HG03103 (cell line): ENCODE measurements at regions not wholly inside any gene's neighbourhood (a gene's known extent, or its start where the extent isn't known, plus 50 kb on each side); places are given as distances from the start of the nearest gene placed in this dataset.

Source experiments
- ATAC-seq: cut with Tn5 transposase; IDR thresholded peaks from one replicate; pipeline ENCODE4 v1.9.1; 2021; ENCODE audit warnings: low read depth; ENCODE audit not compliant: unreplicated experiment

DNA sequence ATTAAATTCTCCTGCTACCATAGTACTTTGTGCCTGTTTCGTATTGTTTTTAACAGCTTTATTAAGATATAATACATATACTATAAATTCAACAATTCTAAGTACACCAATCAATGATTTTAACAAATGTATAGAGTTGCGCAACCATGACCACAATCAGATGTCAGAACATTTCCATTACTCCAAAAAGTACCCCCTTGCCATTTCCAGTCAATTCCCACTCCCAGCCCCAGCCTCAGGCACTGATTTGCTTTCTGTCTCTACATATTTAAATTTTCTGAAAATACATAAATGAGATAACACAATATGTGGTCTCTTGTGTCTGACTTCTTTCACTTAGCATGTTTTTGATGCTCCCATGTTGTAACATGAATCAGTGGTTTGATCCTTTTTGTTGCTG lies 193.9 kb downstream of the FIGN start:
- no peak for ATAC-seq

DNA sequence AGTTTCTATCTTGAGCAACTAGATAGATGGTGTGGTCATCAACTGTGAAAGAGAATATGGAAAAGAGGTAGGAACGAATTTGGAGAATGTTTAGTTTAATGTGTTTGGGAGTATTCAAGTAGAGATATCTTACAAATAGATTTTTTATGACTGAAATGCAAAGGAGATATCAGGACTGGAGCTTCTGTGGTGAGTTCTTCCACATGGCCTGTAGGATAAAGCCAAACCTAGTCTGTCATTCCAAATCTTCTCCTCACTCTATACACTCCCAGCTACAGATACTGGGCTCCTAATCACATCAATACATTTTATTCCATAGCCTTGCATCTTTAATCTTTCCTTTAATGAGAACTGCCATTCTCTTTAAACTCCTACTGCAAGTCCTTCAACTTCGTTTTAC lies 194.3 kb downstream of the FIGN start:
- ATAC-seq = no peak

DNA sequence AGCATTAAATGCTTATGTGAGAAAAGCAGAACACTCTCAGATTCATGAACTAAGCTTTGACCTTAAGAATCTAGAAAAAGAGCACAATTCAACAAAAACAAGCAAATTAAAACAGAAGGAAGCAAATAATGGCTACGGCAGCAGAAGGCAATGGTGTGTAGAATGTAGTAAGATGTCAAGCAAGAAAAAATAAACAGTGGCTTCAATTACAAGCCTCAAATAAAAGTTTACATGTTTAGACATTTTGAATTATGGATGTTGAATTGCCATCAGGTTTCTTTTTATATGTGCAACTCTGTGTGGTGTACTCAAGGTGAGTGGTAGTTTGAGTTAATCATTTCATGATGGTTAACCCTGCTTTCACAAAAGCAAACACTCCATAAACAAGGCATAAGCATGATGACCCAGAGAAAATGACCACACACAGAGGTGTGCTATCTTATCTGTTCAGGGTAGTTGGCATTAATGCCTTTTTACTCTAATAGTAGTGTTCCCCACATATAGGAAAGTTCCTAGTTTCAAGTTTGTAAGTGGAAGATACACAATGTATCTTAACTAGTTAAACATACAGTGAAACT lies 207.1 kb downstream of the FIGN start:
- ATAC-seq = no peak

DNA sequence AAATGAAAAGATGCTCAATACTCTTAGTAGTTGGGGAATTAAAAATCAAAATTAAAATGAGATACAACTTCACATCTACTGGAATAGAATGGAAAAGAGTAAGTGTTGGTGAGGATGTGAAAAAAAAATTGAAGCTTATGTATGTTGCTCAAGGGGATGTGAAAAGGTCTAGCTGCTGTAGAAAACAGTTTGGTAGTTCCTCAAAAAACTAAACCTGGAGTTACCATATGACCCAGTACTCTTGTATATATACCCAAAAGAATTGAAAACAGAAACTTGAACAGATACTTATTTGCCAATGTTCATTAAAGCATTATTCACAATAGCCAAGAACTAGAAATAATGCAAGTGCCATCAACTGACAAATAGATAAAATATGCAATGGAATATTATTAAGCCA lies 208.4 kb downstream of the FIGN start:
- no peak for ATAC-seq

DNA sequence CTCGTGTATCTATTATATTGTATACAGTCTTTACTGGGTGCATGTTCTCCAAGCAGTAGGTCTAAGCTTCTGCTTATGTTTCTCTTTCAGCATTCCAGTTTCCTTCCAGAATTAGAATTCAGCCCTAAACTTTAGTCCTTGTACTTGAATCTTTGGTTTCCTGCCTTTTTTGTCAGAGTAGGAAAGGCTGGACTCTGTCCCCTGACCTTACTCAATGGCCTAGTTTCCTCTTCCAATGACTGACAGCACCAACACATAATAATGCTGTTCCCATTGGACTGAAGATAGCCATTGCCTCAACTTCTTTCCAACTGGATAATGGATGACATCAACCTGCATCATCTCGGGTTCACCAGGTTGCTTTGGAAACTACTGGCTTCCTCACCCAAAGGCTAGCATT lies 217.0 kb downstream of the FIGN start:
- no peak for ATAC-seq

DNA sequence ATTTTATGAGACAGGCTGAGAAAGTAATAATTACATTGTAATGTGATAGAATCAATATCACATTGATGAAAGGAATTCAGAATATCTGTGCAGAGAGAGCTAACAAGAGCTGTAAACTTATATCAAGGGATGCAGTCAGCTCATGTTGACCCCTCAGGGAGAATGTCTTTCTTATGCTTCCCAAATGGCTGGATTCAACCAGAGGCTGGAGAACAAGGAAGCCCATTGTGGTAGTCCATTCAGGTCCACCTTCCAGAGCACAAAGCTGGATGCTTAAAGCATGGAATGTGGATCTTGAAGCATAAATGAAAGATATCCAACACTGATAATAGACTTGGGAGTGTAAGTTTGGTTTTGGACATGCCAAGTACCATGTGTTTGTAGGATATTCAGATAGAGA lies 220.0 kb downstream of the FIGN start:
- no peak for ATAC-seq

DNA sequence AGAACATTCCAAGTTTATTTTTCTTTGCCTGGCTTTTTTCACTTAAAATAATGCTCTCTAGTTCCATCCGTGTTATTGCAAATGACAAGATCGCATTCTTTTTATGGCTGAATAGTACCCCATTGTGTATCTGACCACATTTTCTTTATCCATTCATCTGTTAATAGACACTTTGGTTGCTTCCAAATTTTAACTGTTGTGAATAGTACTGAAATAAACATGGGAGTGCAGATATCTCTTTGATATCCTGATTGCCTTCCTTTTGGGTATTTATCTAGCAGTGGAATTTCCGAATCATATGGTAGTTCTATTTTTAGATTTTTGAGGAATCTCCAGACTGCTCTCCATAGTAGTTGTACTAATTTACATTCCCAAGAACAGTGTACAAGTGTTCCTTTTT lies 230.5 kb downstream of the FIGN start:
- no peak for ATAC-seq

DNA sequence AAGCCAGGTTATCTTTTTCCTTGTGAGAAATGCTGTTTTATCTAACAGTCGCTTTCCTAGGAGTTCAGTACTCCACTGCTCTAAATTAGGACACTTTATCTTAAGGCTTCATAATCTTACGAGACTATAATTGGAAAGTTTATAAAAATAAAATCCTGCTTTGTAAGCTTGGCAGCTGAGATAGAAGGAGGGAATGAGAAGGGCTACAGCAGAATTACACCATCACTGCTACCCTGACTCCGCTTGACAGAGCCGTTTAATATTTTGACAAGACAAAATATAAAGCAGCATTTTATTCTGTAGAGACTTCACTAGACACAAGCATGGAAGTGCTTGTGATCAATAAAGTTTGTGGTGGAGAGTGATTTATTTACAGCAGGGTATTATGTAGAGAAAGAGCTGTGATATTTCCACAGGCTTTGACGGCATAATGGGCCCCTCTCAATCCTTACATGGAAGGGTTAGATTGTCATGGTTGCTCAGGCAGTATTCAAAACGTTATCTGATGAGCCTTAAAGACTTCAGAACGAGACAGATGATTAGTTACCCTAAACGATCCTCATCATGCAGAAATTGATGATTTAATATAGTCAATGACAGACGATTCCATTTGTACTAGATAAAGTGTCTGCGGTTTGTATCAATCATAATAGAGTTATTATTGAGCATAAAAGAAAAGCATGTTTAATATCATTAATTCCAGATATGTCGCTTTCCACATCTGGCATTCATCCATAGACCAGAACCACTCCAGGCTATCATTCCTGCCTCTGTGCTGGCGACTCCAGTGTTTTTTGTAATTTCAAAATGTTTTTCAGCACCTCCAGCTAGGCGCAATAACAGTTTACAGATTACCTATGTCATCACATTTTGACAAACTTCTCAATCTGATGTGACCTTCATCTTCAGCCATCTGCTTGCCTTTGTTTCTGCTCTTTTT lies 242.2 kb downstream of the FIGN start:
- ATAC-seq = no peak

DNA sequence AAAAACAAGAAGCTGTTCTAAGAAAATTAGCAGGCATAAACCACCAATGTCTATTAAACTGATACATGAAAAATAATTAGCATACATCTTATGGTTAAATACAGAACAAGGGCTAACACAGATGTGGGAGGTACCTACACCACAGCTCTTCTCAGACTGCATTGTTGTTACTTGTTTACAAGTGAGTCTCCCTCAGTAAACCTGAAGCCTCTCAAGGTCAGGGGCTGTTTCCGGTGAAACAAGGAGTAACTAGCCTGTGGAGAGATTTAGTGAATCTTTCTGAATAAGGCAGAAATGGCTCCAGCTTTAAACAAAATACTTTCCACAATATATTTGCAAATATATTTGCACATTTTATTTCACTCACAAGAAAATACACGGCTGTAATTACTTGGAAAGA lies 244.0 kb downstream of the FIGN start:
- ATAC-seq = no peak

DNA sequence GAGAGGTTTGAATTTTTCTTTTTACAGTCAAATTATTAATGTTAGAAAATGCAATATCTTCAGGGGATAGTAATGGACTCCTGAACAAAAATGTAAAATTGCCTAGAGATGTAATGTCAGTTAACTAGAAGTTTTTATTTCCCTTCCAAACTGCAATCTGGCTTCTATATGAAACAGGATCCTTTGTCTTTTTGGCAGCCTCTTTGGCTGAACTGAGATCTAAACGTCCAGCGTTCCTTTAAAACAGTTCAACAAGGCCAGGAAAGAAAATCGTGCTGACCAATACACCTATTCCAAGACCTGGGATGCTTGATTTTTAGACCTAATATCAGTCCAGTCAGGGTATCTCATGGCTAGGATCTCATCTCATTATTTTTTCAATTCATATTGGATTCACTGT lies 245.5 kb downstream of the FIGN start:
- ATAC-seq = no peak

DNA sequence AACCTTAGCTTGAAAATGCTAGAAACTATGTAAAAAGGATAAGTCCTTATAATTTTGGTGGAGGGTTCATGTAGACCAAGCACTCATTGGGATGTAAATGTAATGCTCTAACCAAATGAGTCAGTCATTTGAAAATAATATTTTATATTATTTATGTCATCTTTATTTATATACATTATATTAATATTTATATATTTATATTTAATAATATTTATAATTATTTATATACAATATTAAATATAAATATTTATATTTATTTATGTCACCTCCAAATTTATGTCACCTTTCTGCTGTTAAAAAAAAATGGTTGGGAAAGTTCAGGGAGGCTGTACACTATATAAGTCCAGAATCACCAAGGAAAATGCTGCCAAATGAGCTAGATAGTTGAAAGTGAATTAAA lies 254.3 kb downstream of the FIGN start:
- ATAC-seq = no peak

DNA sequence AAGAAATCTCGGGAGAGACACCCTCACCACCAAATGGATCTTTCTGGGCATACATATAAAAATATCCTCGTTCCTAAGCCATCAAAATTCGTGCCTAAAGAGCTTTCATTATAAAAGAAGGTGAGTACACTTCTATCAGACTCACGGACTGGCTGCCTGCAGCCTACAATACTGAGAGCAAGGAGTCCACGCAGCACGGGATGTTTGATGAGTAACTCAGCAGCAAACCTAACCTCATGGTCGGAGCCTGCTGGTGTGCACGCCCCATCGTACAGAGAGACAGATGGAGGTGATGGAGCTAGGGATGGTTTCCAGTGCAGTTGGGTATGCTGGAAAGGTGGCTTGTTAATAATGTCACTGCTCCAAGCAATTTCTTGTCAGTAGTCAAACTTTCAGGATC lies 256.2 kb downstream of the FIGN start:
- ATAC-seq = no peak

DNA sequence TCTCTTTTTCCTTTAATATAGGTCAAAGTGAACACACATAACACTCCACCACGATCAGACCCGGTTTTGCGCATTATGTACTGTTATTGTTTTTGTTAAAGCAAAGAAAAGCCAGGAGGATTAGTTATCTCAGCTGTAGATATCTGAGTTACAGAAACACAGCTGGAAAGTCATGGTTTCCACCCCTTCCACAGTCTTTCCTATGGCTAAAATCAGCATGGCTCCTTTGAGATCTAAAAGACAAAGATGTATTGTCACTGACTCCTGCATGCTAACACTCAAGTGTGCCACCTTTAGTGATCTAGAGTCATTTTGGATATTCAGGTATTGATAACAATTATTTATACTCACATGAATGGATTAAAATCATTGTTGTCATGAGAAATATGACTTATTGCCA lies 260.0 kb downstream of the FIGN start:
- ATAC-seq = no peak

DNA sequence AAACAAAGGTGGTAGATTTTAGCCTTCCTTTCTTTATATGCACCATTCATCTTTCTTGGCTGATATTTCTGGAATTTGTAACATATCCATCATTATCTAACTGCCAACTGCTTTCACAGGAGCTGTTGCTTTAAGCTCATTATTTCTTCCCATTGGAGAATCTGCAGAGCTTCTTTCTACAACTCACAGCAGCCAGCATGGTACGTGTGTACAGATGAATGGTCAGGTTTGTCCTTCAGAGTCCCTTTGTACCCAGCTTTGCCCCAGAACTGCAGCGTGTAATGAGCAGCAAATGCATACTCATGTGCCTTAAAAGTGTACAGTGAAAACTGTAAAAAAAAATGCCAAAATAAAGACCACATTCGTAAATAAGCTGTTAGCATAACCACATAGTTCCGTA lies 260.9 kb downstream of the FIGN start:
- no peak for ATAC-seq

DNA sequence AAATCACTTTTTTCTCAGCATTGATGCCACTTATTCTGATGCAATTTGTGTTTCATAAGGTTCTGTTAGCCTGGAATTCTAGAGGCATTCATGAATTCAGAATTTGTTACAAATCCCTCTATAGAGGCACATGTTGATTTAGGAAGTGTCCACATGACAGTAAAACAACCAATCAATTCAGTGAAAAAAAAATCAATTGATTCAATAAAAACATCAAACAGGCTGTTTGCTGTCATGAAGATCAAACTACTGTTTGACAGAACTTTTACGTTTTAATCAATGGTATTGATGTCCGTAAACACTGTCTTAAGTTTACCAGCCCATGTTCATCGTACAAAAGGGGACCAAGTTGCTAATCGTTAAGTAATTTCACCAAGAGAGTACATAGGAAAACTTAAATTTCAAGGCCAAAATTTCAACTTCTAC lies 261.5 kb downstream of the FIGN start:
- no peak for ATAC-seq

DNA sequence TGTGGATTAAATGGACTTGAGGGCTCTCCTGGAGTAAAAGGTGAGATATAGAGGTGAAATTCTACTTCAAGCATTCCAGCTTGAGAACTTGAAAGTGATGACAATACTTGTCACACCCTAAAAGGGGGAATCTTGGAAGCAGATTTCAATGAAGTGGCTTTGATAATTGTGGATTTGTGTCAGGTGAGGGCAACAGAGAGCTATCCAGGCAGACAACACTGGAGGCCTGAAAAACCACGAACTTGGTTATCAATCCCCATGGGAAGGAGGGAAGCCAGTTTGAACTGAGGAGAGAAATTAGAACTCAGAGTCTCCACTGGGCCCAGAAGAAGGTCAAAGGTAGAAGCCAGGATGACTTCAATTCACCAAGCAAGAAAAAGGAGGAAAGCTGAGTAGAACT lies 263.9 kb downstream of the FIGN start:
- ATAC-seq = no peak

DNA sequence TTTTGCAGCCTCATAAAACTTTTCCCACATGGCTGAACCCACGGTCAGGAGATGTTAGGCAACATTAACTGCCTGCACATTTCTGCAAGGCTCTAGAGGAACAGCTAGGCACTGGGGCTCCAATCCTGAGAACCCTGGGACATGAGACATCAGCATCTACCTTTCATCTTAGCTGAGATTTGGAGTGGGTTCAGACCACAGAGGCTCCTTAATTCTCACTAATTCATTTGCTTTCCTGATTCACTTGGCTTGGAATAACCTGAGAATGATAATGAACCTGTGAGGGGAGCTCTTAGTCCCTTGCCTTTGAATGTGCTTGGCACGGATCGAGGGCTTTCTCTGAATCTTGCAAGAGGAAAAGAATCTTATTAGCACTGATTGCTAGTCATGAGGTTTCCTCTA lies 266.2 kb downstream of the FIGN start:
- ATAC-seq = no peak

DNA sequence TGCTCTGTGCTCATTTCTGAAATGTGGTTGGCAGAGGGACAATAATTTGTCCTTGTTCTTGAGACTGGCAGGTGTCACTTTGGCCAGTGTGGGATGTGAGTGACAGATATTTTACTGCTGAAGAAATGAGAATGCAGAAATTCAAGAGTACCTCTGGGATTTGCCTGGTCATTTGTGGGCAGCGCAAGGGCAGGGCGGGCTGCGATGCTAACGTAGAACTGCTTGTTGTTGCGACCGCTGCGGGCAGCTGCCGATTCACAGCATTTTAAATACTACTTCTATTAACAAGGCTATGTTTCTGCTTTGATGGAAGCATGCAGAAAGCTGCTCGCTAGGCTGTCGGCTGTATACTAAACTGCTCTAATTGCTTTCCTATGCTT lies 268.6 kb downstream of the FIGN start:
- ATAC-seq = no peak

DNA sequence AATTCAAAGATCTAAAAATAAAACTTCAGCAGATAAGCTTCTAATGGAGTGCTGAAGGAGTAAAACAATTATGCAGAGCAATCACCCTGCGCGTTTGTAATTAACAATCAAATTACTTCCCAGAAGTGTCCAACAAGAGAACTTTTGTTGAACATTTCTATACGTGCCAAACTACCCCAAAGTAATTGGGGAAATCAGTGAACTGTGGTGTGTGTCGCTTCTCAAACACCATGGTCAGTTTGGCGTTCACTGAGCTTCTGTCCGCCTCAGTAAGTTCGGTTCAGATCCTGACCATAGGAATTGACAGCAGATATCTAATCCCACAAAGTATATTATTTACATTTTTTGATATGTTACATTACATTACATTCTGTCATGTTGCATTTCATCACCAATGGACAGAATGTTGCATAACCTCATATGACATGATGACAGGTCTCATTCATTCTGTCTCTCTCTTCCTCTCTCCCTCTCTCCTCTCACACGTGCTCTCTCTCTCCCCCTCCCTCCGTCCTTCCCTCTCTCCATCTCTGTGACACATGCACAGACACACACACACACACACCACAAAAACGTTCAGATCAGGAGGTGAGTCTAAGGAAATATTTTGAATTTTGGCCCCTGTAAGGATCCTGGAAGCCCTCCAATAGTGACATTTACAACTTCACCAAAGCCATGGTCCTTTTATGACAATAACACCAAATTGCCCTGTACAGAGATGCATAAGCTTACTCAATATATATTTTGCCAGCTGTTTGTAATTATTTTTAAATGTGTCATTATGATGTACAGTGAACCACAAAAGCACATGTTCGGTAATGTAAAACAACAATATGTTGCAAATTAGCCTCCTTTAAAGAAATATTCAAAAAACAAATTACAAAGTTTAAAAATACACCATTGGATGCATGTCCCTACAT lies 269.2 kb downstream of the FIGN start:
- ATAC-seq = no peak

DNA sequence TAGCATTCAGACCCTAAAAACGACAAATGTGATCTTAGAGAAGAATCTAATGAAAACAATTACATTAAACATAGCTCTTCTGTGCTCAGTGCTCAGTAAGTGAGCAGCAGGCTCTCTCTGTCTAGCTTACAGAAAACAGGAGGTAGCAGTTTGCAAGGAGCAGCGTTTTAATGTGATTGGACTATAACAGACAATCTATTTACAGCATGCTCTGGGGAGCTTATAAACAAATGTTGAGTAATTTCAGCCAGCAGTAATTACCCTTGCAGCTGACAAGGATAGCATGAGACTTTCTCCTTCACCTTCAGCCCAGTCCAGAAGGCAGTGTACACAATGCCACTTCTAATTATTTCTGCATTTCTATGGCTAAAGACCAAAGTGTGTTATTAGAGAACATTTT lies 270.4 kb downstream of the FIGN start:
- ATAC-seq = no peak

DNA sequence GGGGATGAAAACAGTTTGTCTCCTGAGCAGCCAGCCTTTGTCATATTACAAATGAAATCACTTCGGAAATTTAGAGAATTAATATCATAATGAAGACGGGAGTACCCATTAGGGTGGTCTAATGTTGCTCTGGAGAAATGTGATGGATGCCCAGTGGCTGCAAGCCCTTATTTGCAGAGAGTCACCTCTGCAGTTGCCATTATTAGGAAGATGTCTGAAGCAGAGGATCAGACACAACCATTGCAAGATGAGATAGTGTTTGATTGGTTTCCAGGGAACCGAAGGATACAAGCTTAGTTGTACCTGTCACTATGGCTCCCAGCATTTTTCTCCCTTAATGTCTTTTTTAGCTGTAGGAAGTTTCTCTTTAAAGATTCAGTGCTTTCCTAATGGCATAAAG lies 272.4 kb downstream of the FIGN start:
- no peak for ATAC-seq
